ENCODE measurements at regions not wholly inside any gene's neighbourhood (a gene's known extent, or its start where the extent isn't known, plus 50 kb on each side); places are given as distances from the start of the nearest gene placed in this dataset.

- no peak for TF ChIP-seq CTCF (IDR thresholded peaks at IDR 0.05; ENCODE audit: control insufficient read depth, extremely low read depth, insufficient read depth)
- no peak for DNase-seq (ENCODE audit: low read depth)
- no peak overlapping the region for H3K4me3 ChIP-seq (ENCODE audit: low read depth, low read length)
These were observed 231.0 kb downstream of the CBLN1 start for GRCh38 chr16:49050607-49051006.

- DNase-seq (ENCODE audit: low read depth) = no peak
- H3K4me3 ChIP-seq (ENCODE audit: low read depth, low read length) = no peak overlapping the region
- TF ChIP-seq CTCF (IDR thresholded peaks at IDR 0.05; ENCODE audit: control insufficient read depth, extremely low read depth, insufficient read depth) = no peak
These were observed 232.0 kb downstream of the CBLN1 start for GRCh38 chr16:49049644-49050043.

GRCh38 chr16:49049191-49049590, 232.4 kb downstream of the CBLN1 start:
- no peak for DNase-seq (ENCODE audit: low read depth)
- H3K4me3 ChIP-seq (ENCODE audit: low read depth, low read length) = no peak overlapping the region
- no peak for TF ChIP-seq CTCF (IDR thresholded peaks at IDR 0.05; ENCODE audit: control insufficient read depth, extremely low read depth, insufficient read depth)

- H3K4me3 ChIP-seq (ENCODE audit: low read depth, low read length) = no peak overlapping the region
- no peak for DNase-seq (ENCODE audit: low read depth)
- no peak for TF ChIP-seq CTCF (IDR thresholded peaks at IDR 0.05; ENCODE audit: control insufficient read depth, extremely low read depth, insufficient read depth)
These were observed 233.1 kb downstream of the CBLN1 start for GRCh38 chr16:49048557-49048956.

GRCh38 chr16:49036126-49036525, 245.5 kb downstream of the CBLN1 start:
- no peak for TF ChIP-seq CTCF (IDR thresholded peaks at IDR 0.05; ENCODE audit: control insufficient read depth, extremely low read depth, insufficient read depth)
- H3K4me3 ChIP-seq (ENCODE audit: low read depth, low read length) = no peak overlapping the region
- no peak for DNase-seq (ENCODE audit: low read depth)

GRCh38 chr16:49027420-49027819, 254.2 kb downstream of the CBLN1 start:
- no peak for TF ChIP-seq CTCF (IDR thresholded peaks at IDR 0.05; ENCODE audit: control insufficient read depth, extremely low read depth, insufficient read depth)
- DNase-seq (ENCODE audit: low read depth) = no peak
- no peak overlapping the region for H3K4me3 ChIP-seq (ENCODE audit: low read depth, low read length)

GRCh38 chr16:49026566-49027181, 255.0 kb downstream of the CBLN1 start:
- no peak for DNase-seq (ENCODE audit: low read depth)
- H3K4me3 ChIP-seq (ENCODE audit: low read depth, low read length) = no peak overlapping the region
- no peak for TF ChIP-seq CTCF (IDR thresholded peaks at IDR 0.05; ENCODE audit: control insufficient read depth, extremely low read depth, insufficient read depth)
